H1 (cell line): ENCODE measurements at regions not wholly inside any gene's neighbourhood (a gene's known extent, or its start where the extent isn't known, plus 50 kb on each side); places are given as distances from the start of the nearest gene placed in this dataset.

Experiments used
- CTCF ChIA-PET: fragments of 300-600 bp; sonication (Branson Sonifier 250); formaldehyde crosslinking; loops from one replicate; lab custom pipeline; 2021; ENCODE audit not compliant: partially characterized antibody; lab: Charles Lee
- POLR2A ChIA-PET: fragments of 300-600 bp; sonication (Branson Sonifier 250); formaldehyde crosslinking; loops from one replicate; lab custom pipeline; 2021; ENCODE audit warnings: inconsistent platforms; ENCODE audit not compliant: partially characterized antibody; lab: Charles Lee
- DNase-seq, 2 experiments: peaks; one replicate each; pipeline versions ENCODE4 v3.0.0 to v3.0.0-alpha.2; 2010 to 2022; ENCODE audit warnings: low spot score in 2 of 2, low read depth in 1 of 2, mixed read lengths in 1 of 2
- FAIRE-seq: peaks from 2 replicates; lab custom pipeline; 2011; peaks lifted over from hg19 to GRCh38; lab: Jason Lieb, UNC
- H2AFZ ChIP-seq: 2 replicates; pipeline ENCODE4 v1.8.1; 2012; ENCODE audit warnings: low read length, inconsistent platforms
- H2AK5ac ChIP-seq: 2 replicates; pipeline ENCODE4 v1.6.1; 2013; ENCODE audit warnings: low read depth, low read length
- H2BK120ac ChIP-seq: replicated peaks from 2 replicates; pipeline ENCODE3; 2013; ENCODE audit warnings: low read depth, low read length, inconsistent platforms
- H2BK12ac ChIP-seq: 2 replicates; pipeline ENCODE4 v1.6.1; 2013; ENCODE audit warnings: low read depth, low read length
- H2BK15ac ChIP-seq: 2 replicates; pipeline ENCODE4 v1.6.1; 2013; ENCODE audit warnings: low read length
- H2BK20ac ChIP-seq: 2 replicates; pipeline ENCODE4 v1.6.1; 2013; ENCODE audit warnings: low read length
- H2BK5ac ChIP-seq: 2 replicates; pipeline ENCODE4 v1.6.1; 2013; ENCODE audit warnings: low read depth, low read length
- H3K14ac ChIP-seq: 2 replicates; pipeline ENCODE4 v1.6.1; 2013; ENCODE audit warnings: inconsistent platforms; ENCODE audit not compliant: insufficient read length
- H3K18ac ChIP-seq: 2 replicates; pipeline ENCODE4 v1.6.1; 2013; ENCODE audit warnings: low read length; ENCODE audit errors: extremely low read depth
- H3K23ac ChIP-seq: 2 replicates; pipeline ENCODE4 v1.6.1; 2013; ENCODE audit warnings: inconsistent platforms; ENCODE audit not compliant: insufficient read length
- H3K23me2 ChIP-seq: 2 replicates; pipeline ENCODE4 v1.6.1; 2013; ENCODE audit warnings: low read depth, low read length
- H3K27ac ChIP-seq: 2 replicates; pipeline ENCODE4 v1.6.1; 2011; ENCODE audit warnings: low read depth, low read length, inconsistent platforms
- H3K27me3 ChIP-seq, 4 experiments: replicated peaks in 1 of 4; 1 replicate in 1 of 4; 2 replicates in 3 of 4; pipeline versions ENCODE4 v1.6.1 to v1.8.1; 2011 to 2013; ENCODE audit warnings: low read length in 3 of 4, mild to moderate bottlenecking in 3 of 4, inconsistent platforms in 2 of 4, mixed read lengths in 2 of 4, moderate library complexity in 1 of 4; ENCODE audit not compliant: control insufficient read depth in 3 of 4, insufficient read depth in 3 of 4; ENCODE audit errors: extremely low read depth in 1 of 4
- H3K36me3 ChIP-seq, 4 experiments: 2 replicates each; pipeline versions ENCODE4 v1.6.1 to v1.8.1; 2011 to 2013; ENCODE audit warnings: mild to moderate bottlenecking in 4 of 4, low read length in 3 of 4, moderate library complexity in 2 of 4, control low read depth in 1 of 4, inconsistent platforms in 1 of 4; ENCODE audit not compliant: insufficient read depth in 4 of 4, control insufficient read depth in 2 of 4
- H3K4ac ChIP-seq: replicated peaks from 2 replicates; pipeline ENCODE3; 2013; ENCODE audit warnings: low read length, low read depth, mixed read lengths, inconsistent platforms; ENCODE audit not compliant: insufficient read length
- H3K4me1 ChIP-seq, 4 experiments: replicated peaks in 1 of 4; 1 replicate in 1 of 4; 2 replicates in 3 of 4; pipeline versions ENCODE4 v1.6.1 to v1.8.1; 2011 to 2013; ENCODE audit warnings: low read length in 3 of 4, inconsistent platforms in 2 of 4, mixed read lengths in 1 of 4; ENCODE audit not compliant: insufficient read depth in 4 of 4, control insufficient read depth in 3 of 4
- H3K4me2 ChIP-seq, 2 experiments: 2 replicates each; pipeline versions ENCODE4 v1.6.1 to v1.8.1; 2011 to 2013; ENCODE audit warnings: low read depth in 2 of 2, low read length in 2 of 2, control low read depth in 1 of 2, inconsistent platforms in 1 of 2, mild to moderate bottlenecking in 1 of 2; ENCODE audit not compliant: insufficient read depth in 1 of 2
- H3K4me3 ChIP-seq, 4 experiments: fragments of 200-600, 300-600 bp in 1 of 4; sonication (generic), shearing (Covaris generic), sonication (Bioruptor Twin) in 1 of 4; 2 replicates each; pipeline versions ENCODE4 v1.5.1 to v1.8.1; 2011 to 2016; ENCODE audit warnings: low read length in 4 of 4, low read depth in 3 of 4, control low read depth in 2 of 4, inconsistent platforms in 2 of 4, mild to moderate bottlenecking in 2 of 4, mixed read lengths in 1 of 4, moderate library complexity in 1 of 4; ENCODE audit not compliant: insufficient read depth in 2 of 4; ENCODE audit errors: extremely low read depth in 1 of 4
- H3K56ac ChIP-seq: replicated peaks from 2 replicates; pipeline ENCODE3; 2013; ENCODE audit warnings: low read depth, mild to moderate bottlenecking, mixed read lengths, low read length, inconsistent platforms; ENCODE audit not compliant: insufficient read length
- H3K79me1 ChIP-seq: 2 replicates; pipeline ENCODE4 v1.6.1; 2013; ENCODE audit warnings: low read depth, low read length, control low read depth
- H3K79me2 ChIP-seq, 2 experiments: 2 replicates each; pipeline versions ENCODE4 v1.6.1 to v1.8.1; 2012 to 2013; ENCODE audit warnings: low read length in 2 of 2, mild to moderate bottlenecking in 2 of 2, inconsistent platforms in 1 of 2; ENCODE audit not compliant: insufficient read depth in 2 of 2, control insufficient read depth in 1 of 2
- H3K9ac ChIP-seq, 4 experiments: replicated peaks in 1 of 4; 1 replicate in 1 of 4; 2 replicates in 3 of 4; pipeline versions ENCODE4 v1.6.1 to v1.8.1; 2011 to 2013; ENCODE audit warnings: low read depth in 3 of 4, low read length in 3 of 4, control low read depth in 2 of 4, mild to moderate bottlenecking in 2 of 4, moderate library complexity in 2 of 4, inconsistent platforms in 1 of 4; ENCODE audit errors: extremely low read depth in 1 of 4
- H3K9me3 ChIP-seq, 2 experiments: 2 replicates each; pipeline versions ENCODE4 v1.6.1 to v1.8.1; 2012 to 2013; ENCODE audit warnings: mild to moderate bottlenecking in 2 of 2, moderate library complexity in 2 of 2, control low read depth in 1 of 2, inconsistent platforms in 1 of 2, low read depth in 1 of 2, low read length in 1 of 2, mixed read lengths in 1 of 2; ENCODE audit not compliant: insufficient read depth in 2 of 2
- H4K20me1 ChIP-seq, 2 experiments: replicated peaks in 1 of 2; 2 replicates each; pipeline versions ENCODE3 to v1.8.1; 2011 to 2013; ENCODE audit warnings: inconsistent platforms in 2 of 2, low read length in 2 of 2, mild to moderate bottlenecking in 1 of 2; ENCODE audit not compliant: insufficient read depth in 2 of 2, control insufficient read depth in 1 of 2
- H4K5ac ChIP-seq: 2 replicates; pipeline ENCODE4 v1.6.1; 2013; ENCODE audit warnings: low read length, low read depth, mixed read lengths, inconsistent platforms; ENCODE audit not compliant: insufficient read length
- H4K8ac ChIP-seq: 2 replicates; pipeline ENCODE4 v1.8.0; 2013; ENCODE audit warnings: mild to moderate bottlenecking, moderate library complexity, low read length, inconsistent platforms; ENCODE audit not compliant: insufficient read depth; ENCODE audit errors: extremely low read depth
- H4K91ac ChIP-seq: replicated peaks from 2 replicates; pipeline ENCODE3; 2013; ENCODE audit warnings: low read length, mixed read lengths, inconsistent platforms; ENCODE audit not compliant: insufficient read length
- CHD2 ChIP-seq: IDR thresholded peaks from 2 replicates; pipeline ENCODE4 v1.6.1; 2012; ENCODE audit warnings: low read length, improper control_type of control experiment
- TF ChIP-seq, protein P1 (sequence below): fragments of 300-600 bp; sonication (generic); IDR thresholded peaks from 2 replicates; pipeline ENCODE4 v1.7.1; 2012; ENCODE audit warnings: low read length, moderate library complexity, mild to moderate bottlenecking, inconsistent platforms; ENCODE audit not compliant: insufficient replicate concordance

- Histone ChIP-seq H2AFZ (no peak overlapping the region), H3K4me3 (no peak overlapping the region), H3K27ac (no peak overlapping the region), H2BK12ac (no peak overlapping the region), H3K4ac (no peak overlapping the region), H2BK5ac (no peak overlapping the region), H3K9ac (no peak overlapping the region), H4K91ac (no peak overlapping the region), H2BK20ac (no peak overlapping the region), H3K27me3 (no peaks in the 10 kb centered on the region), H4K5ac (no peak overlapping the region), H3K4me2 (no peak overlapping the region), H2AK5ac (no peak overlapping the region), H3K79me2 (no peaks in the 10 kb centered on the region), H2BK120ac (no peak overlapping the region), H4K20me1 (no peaks in the 10 kb centered on the region), H3K4me1 (no peaks in the 10 kb centered on the region), H2BK15ac (no peak overlapping the region), H3K23me2 (no peaks in the 10 kb centered on the region), H3K56ac (no peak overlapping the region), H3K14ac (no peak overlapping the region), H4K8ac (no peak overlapping the region), H3K18ac (no peak overlapping the region), H3K79me1 (no peaks in the 10 kb centered on the region), H3K23ac (no peak overlapping the region), H3K9me3 (no peaks in the 10 kb centered on the region), H3K36me3 (no peaks in the 10 kb centered on the region)
- no peak for DNase-seq
- FAIRE-seq: no peak
- ChIA-PET POLR2A (interaction anchor here (0.6 kb wide), 1 partner anchor 28 kb away, joined by 3 read pairs; no protein-coding TSS in a partner anchor), CTCF (interaction anchor here (0.6 to 0.9 kb wide), 3 partner anchors 9 to 187 kb away, joined by 3 read pairs; no protein-coding TSS in a partner anchor)
- no peak for TF ChIP-seq CHD2
- TF ChIP-seq, protein P1, sequence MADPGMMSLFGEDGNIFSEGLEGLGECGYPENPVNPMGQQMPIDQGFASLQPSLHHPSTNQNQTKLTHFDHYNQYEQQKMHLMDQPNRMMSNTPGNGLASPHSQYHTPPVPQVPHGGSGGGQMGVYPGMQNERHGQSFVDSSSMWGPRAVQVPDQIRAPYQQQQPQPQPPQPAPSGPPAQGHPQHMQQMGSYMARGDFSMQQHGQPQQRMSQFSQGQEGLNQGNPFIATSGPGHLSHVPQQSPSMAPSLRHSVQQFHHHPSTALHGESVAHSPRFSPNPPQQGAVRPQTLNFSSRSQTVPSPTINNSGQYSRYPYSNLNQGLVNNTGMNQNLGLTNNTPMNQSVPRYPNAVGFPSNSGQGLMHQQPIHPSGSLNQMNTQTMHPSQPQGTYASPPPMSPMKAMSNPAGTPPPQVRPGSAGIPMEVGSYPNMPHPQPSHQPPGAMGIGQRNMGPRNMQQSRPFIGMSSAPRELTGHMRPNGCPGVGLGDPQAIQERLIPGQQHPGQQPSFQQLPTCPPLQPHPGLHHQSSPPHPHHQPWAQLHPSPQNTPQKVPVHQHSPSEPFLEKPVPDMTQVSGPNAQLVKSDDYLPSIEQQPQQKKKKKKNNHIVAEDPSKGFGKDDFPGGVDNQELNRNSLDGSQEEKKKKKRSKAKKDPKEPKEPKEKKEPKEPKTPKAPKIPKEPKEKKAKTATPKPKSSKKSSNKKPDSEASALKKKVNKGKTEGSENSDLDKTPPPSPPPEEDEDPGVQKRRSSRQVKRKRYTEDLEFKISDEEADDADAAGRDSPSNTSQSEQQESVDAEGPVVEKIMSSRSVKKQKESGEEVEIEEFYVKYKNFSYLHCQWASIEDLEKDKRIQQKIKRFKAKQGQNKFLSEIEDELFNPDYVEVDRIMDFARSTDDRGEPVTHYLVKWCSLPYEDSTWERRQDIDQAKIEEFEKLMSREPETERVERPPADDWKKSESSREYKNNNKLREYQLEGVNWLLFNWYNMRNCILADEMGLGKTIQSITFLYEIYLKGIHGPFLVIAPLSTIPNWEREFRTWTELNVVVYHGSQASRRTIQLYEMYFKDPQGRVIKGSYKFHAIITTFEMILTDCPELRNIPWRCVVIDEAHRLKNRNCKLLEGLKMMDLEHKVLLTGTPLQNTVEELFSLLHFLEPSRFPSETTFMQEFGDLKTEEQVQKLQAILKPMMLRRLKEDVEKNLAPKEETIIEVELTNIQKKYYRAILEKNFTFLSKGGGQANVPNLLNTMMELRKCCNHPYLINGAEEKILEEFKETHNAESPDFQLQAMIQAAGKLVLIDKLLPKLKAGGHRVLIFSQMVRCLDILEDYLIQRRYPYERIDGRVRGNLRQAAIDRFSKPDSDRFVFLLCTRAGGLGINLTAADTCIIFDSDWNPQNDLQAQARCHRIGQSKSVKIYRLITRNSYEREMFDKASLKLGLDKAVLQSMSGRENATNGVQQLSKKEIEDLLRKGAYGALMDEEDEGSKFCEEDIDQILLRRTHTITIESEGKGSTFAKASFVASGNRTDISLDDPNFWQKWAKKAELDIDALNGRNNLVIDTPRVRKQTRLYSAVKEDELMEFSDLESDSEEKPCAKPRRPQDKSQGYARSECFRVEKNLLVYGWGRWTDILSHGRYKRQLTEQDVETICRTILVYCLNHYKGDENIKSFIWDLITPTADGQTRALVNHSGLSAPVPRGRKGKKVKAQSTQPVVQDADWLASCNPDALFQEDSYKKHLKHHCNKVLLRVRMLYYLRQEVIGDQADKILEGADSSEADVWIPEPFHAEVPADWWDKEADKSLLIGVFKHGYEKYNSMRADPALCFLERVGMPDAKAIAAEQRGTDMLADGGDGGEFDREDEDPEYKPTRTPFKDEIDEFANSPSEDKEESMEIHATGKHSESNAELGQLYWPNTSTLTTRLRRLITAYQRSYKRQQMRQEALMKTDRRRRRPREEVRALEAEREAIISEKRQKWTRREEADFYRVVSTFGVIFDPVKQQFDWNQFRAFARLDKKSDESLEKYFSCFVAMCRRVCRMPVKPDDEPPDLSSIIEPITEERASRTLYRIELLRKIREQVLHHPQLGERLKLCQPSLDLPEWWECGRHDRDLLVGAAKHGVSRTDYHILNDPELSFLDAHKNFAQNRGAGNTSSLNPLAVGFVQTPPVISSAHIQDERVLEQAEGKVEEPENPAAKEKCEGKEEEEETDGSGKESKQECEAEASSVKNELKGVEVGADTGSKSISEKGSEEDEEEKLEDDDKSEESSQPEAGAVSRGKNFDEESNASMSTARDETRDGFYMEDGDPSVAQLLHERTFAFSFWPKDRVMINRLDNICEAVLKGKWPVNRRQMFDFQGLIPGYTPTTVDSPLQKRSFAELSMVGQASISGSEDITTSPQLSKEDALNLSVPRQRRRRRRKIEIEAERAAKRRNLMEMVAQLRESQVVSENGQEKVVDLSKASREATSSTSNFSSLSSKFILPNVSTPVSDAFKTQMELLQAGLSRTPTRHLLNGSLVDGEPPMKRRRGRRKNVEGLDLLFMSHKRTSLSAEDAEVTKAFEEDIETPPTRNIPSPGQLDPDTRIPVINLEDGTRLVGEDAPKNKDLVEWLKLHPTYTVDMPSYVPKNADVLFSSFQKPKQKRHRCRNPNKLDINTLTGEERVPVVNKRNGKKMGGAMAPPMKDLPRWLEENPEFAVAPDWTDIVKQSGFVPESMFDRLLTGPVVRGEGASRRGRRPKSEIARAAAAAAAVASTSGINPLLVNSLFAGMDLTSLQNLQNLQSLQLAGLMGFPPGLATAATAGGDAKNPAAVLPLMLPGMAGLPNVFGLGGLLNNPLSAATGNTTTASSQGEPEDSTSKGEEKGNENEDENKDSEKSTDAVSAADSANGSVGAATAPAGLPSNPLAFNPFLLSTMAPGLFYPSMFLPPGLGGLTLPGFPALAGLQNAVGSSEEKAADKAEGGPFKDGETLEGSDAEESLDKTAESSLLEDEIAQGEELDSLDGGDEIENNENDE: no peak
These were observed 378.4 kb downstream of the RPRM start for GRCh38 chr2:153100151-153100550.
